Large intestine (tissue), 3 donors: ENCODE measurements at regions not wholly inside any gene's neighbourhood (a gene's known extent, or its start where the extent isn't known, plus 50 kb on each side); places are given as distances from the start of the nearest gene placed in this dataset.

Source experiments
- DNase-seq, 2 donors: peaks; one replicate each; pipeline versions ENCODE4 v3.0.0 to v3.0.0-alpha.2; 2013
- H3K27ac ChIP-seq: one replicate; pipeline ENCODE4 v1.5.1; 2013; ENCODE audit warnings: low read length
- H3K27me3 ChIP-seq: 2 replicates; pipeline ENCODE4 v1.6.1; 2013; ENCODE audit warnings: low read length; ENCODE audit not compliant: control insufficient read depth, insufficient read depth
- H3K36me3 ChIP-seq: 2 replicates; pipeline ENCODE4 v1.6.1; 2013; ENCODE audit warnings: low read length; ENCODE audit not compliant: control insufficient read depth, insufficient read depth
- H3K4me1 ChIP-seq: one replicate; pipeline ENCODE4 v1.6.1; 2013; ENCODE audit warnings: low read length; ENCODE audit not compliant: control insufficient read depth, insufficient read depth
- H3K4me3 ChIP-seq: one replicate; pipeline ENCODE4 v1.5.1; 2013; ENCODE audit warnings: low read length
- H3K9me3 ChIP-seq: one replicate; pipeline ENCODE4 v1.6.1; 2013; ENCODE audit warnings: mild to moderate bottlenecking, low read depth, low read length, moderate library complexity; ENCODE audit not compliant: control insufficient read depth
- WGBS: methylation state at CpG from one replicate; pipeline ENCODE4 v1.1.5; 2013; ENCODE audit warnings: low lambda C conversion rate; ENCODE audit not compliant: insufficient coverage; 5-methylcytosine and 5-hydroxymethylcytosine counted together

GRCh38 chr18:1564793-1565192 lies 660.1 kb downstream of the ADCYAP1 start:
- Histone ChIP-seq H3K27me3 (no peaks in the 10 kb centered on the region), H3K4me3 (no peak overlapping the region), H3K27ac (no peak overlapping the region), H3K9me3 (no peaks in the 10 kb centered on the region), H3K4me1 (no peaks in the 10 kb centered on the region), H3K36me3 (no peaks in the 10 kb centered on the region)
- WGBS = no CpG with 5 or more reads among the region's 3 CpGs
- DNase-seq = no peak

GRCh38 chr18:1571206-1571605 lies 666.5 kb downstream of the ADCYAP1 start:
- no peak for DNase-seq
- Histone ChIP-seq H3K4me3 (no peak overlapping the region), H3K9me3 (no peaks in the 10 kb centered on the region), H3K27ac (no peak overlapping the region), H3K27me3 (no peaks in the 10 kb centered on the region), H3K4me1 (no peaks in the 10 kb centered on the region), H3K36me3 (no peaks in the 10 kb centered on the region)
- 83% methylated on average over 2 of the region's 2 CpGs for WGBS

GRCh38 chr18:1573732-1574131 lies 669.1 kb downstream of the ADCYAP1 start:
- no peaks in the 10 kb centered on the region for H3K4me1 ChIP-seq
- no peaks in the 10 kb centered on the region for H3K9me3 ChIP-seq
- no CpG with 5 or more reads among the region's 5 CpGs for WGBS
- H3K4me3 ChIP-seq = no peak overlapping the region
- H3K36me3 ChIP-seq = no peaks in the 10 kb centered on the region
- no peak for DNase-seq
- H3K27me3 ChIP-seq = no peaks in the 10 kb centered on the region
- H3K27ac ChIP-seq = no peak overlapping the region

GRCh38 chr18:1575084-1575483 lies 670.4 kb downstream of the ADCYAP1 start:
- no peaks in the 10 kb centered on the region for H3K4me1 ChIP-seq
- WGBS = 40% methylated on average over 1 of the region's 3 CpGs
- H3K9me3 ChIP-seq = no peaks in the 10 kb centered on the region
- no peaks in the 10 kb centered on the region for H3K27me3 ChIP-seq
- no peak overlapping the region for H3K27ac ChIP-seq
- DNase-seq = no peak
- H3K36me3 ChIP-seq = no peaks in the 10 kb centered on the region
- no peak overlapping the region for H3K4me3 ChIP-seq

GRCh38 chr18:1578505-1578904 lies 673.8 kb downstream of the ADCYAP1 start:
- Histone ChIP-seq H3K27me3 (no peaks in the 10 kb centered on the region), H3K4me3 (no peak overlapping the region), H3K4me1 (no peaks in the 10 kb centered on the region), H3K36me3 (no peaks in the 10 kb centered on the region), H3K9me3 (no peaks in the 10 kb centered on the region), H3K27ac (no peak overlapping the region)
- DNase-seq = no peak
- WGBS = 93% methylated on average over 4 of the region's 6 CpGs

- DNase-seq = no peak
- no peaks in the 10 kb centered on the region for H3K27me3 ChIP-seq
- no peak overlapping the region for H3K4me3 ChIP-seq
- no peak overlapping the region for H3K27ac ChIP-seq
- H3K36me3 ChIP-seq = no peaks in the 10 kb centered on the region
- no peaks in the 10 kb centered on the region for H3K4me1 ChIP-seq
- no peaks in the 10 kb centered on the region for H3K9me3 ChIP-seq
- 60% methylated on average over 1 of the region's 1 CpG for WGBS
These were observed 676.9 kb downstream of the ADCYAP1 start for GRCh38 chr18:1581581-1581980.

GRCh38 chr18:1585881-1586488 lies 681.3 kb downstream of the ADCYAP1 start:
- Histone ChIP-seq H3K4me3 (no peak overlapping the region), H3K4me1 (no peaks in the 10 kb centered on the region), H3K27ac (no peak overlapping the region), H3K27me3 (no peaks in the 10 kb centered on the region), H3K9me3 (no peaks in the 10 kb centered on the region), H3K36me3 (no peaks in the 10 kb centered on the region)
- WGBS = 6% methylated on average over 2 of the region's 7 CpGs
- DNase-seq = peak in 1 of 2 donors; percentile 4

- WGBS = no CpG with 5 or more reads among the region's 3 CpGs
- Histone ChIP-seq H3K4me3 (no peak overlapping the region), H3K36me3 (no peaks in the 10 kb centered on the region), H3K27me3 (no peaks in the 10 kb centered on the region), H3K4me1 (no peaks in the 10 kb centered on the region), H3K9me3 (no peaks in the 10 kb centered on the region), H3K27ac (no peak overlapping the region)
- DNase-seq = no peak
These were observed 688.4 kb downstream of the ADCYAP1 start for GRCh38 chr18:1593091-1593490.

GRCh38 chr18:1595195-1595594 lies 690.5 kb downstream of the ADCYAP1 start:
- Histone ChIP-seq H3K4me3 (no peak overlapping the region), H3K27me3 (no peaks in the 10 kb centered on the region), H3K27ac (no peak overlapping the region), H3K36me3 (no peaks in the 10 kb centered on the region), H3K4me1 (no peaks in the 10 kb centered on the region), H3K9me3 (no peaks in the 10 kb centered on the region)
- no peak for DNase-seq
- WGBS = 33% methylated on average over 1 of the region's 1 CpG

GRCh38 chr18:1599196-1599595 lies 694.5 kb downstream of the ADCYAP1 start:
- DNase-seq = no peak
- Histone ChIP-seq H3K27ac (no peak overlapping the region), H3K36me3 (no peaks in the 10 kb centered on the region), H3K4me1 (no peaks in the 10 kb centered on the region), H3K27me3 (no peaks in the 10 kb centered on the region), H3K9me3 (no peaks in the 10 kb centered on the region), H3K4me3 (no peak overlapping the region)
- 100% methylated on average over 1 of the region's 3 CpGs for WGBS

- Histone ChIP-seq H3K27me3 (no peaks in the 10 kb centered on the region), H3K36me3 (no peaks in the 10 kb centered on the region), H3K9me3 (no peaks in the 10 kb centered on the region), H3K4me1 (no peaks in the 10 kb centered on the region), H3K4me3 (no peak overlapping the region), H3K27ac (no peak overlapping the region)
- no peak for DNase-seq
- no CpG with 5 or more reads among the region's 5 CpGs for WGBS
These were observed 700.1 kb downstream of the ADCYAP1 start for GRCh38 chr18:1604751-1605150.
